ENCODE measurements at regions not wholly inside any gene's neighbourhood (a gene's known extent, or its start where the extent isn't known, plus 50 kb on each side); places are given as distances from the start of the nearest gene placed in this dataset.

- DNase-seq: no peak
Observed at GRCh38 chr5:164351245-164351834, 845.9 kb downstream of the MAT2B start.

- DNase-seq: no peak
Observed at GRCh38 chr5:164352695-164353094, 847.3 kb downstream of the MAT2B start.

GRCh38 chr5:164353155-164353554, 847.7 kb downstream of the MAT2B start:
- DNase-seq: no peak

GRCh38 chr5:164354139-164354751, 848.8 kb downstream of the MAT2B start:
- DNase-seq: no peak

DNA sequence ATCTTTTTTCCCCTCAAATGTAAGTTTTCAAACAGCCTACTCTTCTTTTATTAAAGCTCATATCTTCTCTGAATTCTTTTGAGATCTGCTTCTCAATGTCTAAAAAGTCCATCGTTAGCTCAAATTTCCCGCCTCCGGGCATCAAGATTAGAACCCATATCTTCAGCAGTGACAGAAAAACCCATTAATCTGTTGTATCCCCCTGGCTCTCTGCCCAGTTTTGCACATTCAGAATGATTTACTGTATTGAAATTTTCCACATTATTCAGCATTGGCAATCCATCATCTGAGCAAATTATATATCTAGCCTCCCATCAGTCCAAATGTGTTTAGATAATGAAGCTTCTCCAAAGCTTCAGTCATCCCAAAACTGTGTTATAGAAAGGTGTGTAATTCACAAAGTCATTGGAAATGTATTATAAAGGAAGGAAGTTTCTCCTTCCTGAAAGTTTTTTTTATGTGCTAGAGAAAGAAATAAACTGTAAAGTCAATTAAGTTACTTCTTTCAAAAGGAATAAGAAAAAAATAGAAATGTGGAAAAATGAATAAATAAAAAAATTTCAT, 849.9 kb downstream of the MAT2B start:
- no peak for DNase-seq

- no peak for DNase-seq
Observed at GRCh38 chr5:164356790-164357189, 851.4 kb downstream of the MAT2B start.

- DNase-seq: no peak
Observed at GRCh38 chr5:164357395-164358033, 852.1 kb downstream of the MAT2B start.

DNA sequence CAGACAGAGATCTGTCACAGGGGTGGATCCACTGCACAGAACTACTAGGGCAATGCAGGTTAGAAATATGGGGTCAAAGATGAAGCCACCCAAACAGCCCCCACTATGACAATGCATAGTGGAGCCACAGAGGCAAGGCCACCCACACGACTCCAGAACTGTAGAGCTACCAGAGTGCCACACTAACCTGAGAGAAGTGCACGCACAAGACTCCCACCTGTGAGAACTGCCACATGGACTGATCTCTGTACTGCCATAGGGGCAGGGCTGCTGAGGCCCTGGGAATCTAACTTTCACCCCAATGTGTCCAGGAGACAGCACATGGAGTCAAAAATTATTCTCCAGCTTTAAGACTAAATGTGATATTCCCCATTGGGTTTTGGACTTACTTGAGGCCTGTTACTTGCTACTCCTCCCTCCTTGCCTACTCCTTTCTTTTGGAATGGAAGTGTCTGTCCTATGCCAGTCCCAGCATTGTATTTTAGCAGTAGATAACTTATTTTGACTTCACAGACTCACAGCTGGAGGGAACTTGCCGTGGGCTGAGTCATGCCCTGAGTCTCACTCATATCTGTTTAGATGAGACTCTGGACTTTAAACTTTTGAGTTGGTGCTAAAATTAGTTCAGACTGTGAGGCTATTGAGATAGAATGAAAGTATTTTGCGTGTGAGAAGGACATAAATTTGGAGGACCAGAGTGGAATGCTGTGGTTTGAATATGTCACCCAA, 853.3 kb downstream of the MAT2B start:
- no peak for DNase-seq

GRCh38 chr5:164359260-164360255, 854.1 kb downstream of the MAT2B start:
- DNase-seq: no peak

DNA sequence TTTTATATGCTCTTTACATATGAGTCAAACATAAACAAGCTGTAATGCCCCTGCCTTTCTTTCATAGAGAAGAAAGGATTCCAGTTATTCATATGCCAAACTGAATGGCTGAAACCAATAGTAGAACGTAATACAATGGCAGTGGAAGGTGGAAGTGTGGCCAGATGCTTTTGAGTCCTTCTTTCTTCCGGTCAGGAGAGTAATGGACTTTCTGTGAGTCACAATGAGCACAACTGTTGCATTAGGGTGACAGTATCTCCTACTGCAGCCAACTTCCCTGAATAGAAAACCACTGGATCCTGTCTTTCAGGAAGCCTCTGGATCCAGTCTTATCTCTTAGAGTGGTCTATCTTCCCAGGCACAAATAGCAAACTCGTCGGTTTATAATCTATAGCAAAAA, 855.2 kb downstream of the MAT2B start:
- DNase-seq: no peak

- no peak for DNase-seq
Observed at GRCh38 chr5:164361986-164362385, 856.6 kb downstream of the MAT2B start.

DNA sequence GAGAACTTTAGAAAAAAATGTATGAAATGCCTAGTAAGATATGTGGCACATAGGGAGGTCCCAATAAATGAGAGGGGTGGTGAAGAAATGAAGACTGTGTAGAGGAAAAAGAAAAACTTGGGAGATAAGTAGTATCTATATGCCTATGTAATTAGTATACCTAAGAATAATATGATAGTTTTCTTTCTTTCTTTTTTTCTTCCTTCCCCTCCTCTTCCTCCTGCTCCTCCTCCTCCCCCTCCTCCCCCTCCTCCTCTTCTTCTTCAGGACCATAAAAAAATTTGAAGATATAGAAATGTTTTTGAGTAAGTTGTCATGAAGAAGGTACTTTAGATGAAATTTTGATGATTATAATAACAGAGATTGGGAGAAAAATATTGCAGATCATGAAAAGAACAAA, 857.4 kb downstream of the MAT2B start:
- no peak for DNase-seq

DNA sequence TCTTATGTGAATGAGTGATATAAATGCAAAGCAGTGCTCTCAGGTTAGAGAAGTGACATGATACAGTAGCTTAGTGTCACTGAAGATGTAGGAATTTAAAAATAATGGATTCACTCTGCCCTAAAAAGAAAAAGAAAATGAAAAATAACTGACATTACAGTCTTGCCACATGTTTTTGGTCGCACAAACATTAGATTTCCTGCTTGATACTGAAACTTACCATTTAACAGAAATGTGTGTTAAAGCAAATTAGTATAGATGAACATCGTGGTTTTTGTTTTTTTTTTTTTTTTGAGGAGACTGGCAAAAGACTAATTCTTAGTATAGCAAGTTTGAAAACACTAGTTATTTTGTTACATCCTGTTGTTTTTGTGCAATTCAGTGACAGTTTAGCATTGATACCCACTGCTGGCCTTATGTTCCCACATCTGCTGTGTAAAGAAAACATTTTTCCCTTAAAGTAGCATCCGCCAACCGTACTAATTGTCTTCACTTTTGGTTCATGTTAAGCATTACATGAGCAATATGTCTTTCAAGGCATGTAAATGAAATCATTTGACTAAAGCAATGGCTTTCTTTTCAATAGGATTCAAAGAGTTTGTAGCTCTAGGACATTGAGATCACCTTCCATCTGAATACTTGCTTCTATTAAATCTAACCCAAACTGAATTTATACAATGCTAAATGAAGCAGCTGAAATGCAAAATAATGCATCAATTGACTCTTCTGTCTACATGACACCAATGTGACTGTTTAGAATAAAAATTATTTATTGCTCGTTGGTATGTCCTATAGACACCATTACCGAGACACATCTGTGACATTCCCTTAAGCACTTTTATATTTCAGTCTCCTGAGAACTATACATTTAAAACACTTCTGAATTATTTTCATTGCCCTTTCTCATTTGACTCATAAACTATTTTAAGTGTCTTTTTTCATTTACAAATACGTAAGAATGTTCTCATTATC, 859.1 kb downstream of the MAT2B start:
- DNase-seq: no peak

- no peak for DNase-seq
Observed at GRCh38 chr5:164370841-164371240, 865.4 kb downstream of the MAT2B start.

GRCh38 chr5:164372892-164373291, 867.5 kb downstream of the MAT2B start:
- DNase-seq: no peak

- DNase-seq: no peak
Observed at GRCh38 chr5:164373876-164374275, 868.5 kb downstream of the MAT2B start.

GRCh38 chr5:164375051-164375450, 869.6 kb downstream of the MAT2B start:
- DNase-seq: no peak

GRCh38 chr5:164376843-164377242, 871.4 kb downstream of the MAT2B start:
- DNase-seq: no peak

- no peak for DNase-seq
Observed at GRCh38 chr5:164377746-164378145, 872.3 kb downstream of the MAT2B start.

DNA sequence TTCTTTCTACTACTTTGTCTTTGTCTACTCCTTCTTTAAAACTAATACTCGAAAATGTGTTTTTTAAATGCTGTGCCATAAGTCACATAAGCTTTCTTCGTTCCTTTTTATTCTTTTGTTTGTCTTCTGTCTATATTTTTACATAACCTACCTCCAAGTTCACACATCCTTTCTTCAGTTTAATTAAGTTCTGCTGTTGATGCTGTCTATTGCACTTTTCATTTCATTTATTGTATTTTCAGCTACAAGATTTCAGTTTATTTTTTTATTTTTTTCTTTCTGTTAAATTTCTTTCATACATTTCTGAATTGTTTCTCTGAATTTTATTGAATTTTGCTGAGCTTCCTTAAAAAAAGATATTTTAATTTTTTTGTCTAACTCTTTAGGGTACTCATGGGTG, 878.2 kb downstream of the MAT2B start:
- no peak for DNase-seq

All from muscle of arm (tissue), 1 donor.